ENCODE measurements at regions not wholly inside any gene's neighbourhood (a gene's known extent, or its start where the extent isn't known, plus 50 kb on each side); places are given as distances from the start of the nearest gene placed in this dataset.
"Not testable (repeated sequence)": the region's sequence is repeated elsewhere in the genome, so short reads cannot be mapped to it uniquely, and the experiment has no call there.

- no peak for DNase-seq (ENCODE audit: insufficient read length)
- no peak for FAIRE-seq
- TF ChIP-seq TAF1 (IDR thresholded peaks at IDR 0.05; ENCODE audit: borderline replicate concordance, low read depth, low read length) (no peak), POLR2AphosphoS5 (IDR thresholded peaks at IDR 0.05; ENCODE audit: low read depth, low read length) (no peak), POLR2A (IDR thresholded peaks at IDR 0.05; ENCODE audit: low read depth, low read length) (no peak)
Observed at GRCh38 chr6:81557811-81558210, 194.7 kb downstream of the TENT5A start.

- no peak for FAIRE-seq
Observed at GRCh38 chr6:81556551-81556950, 195.9 kb downstream of the TENT5A start.

GRCh38 chr6:81553216-81553615 lies 199.3 kb downstream of the TENT5A start:
- TF ChIP-seq TAF1 (IDR thresholded peaks at IDR 0.05; ENCODE audit: borderline replicate concordance, low read depth, low read length): no peak
- no peak for TF ChIP-seq POLR2A (IDR thresholded peaks at IDR 0.05; ENCODE audit: low read depth, low read length)
- TF ChIP-seq POLR2AphosphoS5 (IDR thresholded peaks at IDR 0.05; ENCODE audit: low read depth, low read length): no peak
- FAIRE-seq: no peak

More at GRCh38 chr6:81556551-81556950, 195.9 kb downstream of the TENT5A start:
- DNase-seq (ENCODE audit: insufficient read length): no peak
- TF ChIP-seq POLR2AphosphoS5 (IDR thresholded peaks at IDR 0.05; ENCODE audit: low read depth, low read length): no peak
- no peak for TF ChIP-seq POLR2A (IDR thresholded peaks at IDR 0.05; ENCODE audit: low read depth, low read length)
- TF ChIP-seq TAF1 (IDR thresholded peaks at IDR 0.05; ENCODE audit: borderline replicate concordance, low read depth, low read length): no peak

GRCh38 chr6:81552644-81553043 lies 199.8 kb downstream of the TENT5A start:
- no peak for TF ChIP-seq TAF1 (IDR thresholded peaks at IDR 0.05; ENCODE audit: borderline replicate concordance, low read depth, low read length)
- no peak for TF ChIP-seq POLR2A (IDR thresholded peaks at IDR 0.05; ENCODE audit: low read depth, low read length)
- TF ChIP-seq POLR2AphosphoS5 (IDR thresholded peaks at IDR 0.05; ENCODE audit: low read depth, low read length): no peak
- DNase-seq (ENCODE audit: insufficient read length) (no peak), FAIRE-seq (no peak)

More at GRCh38 chr6:81553216-81553615, 199.3 kb downstream of the TENT5A start:
- DNase-seq (ENCODE audit: insufficient read length): no peak

GRCh38 chr6:81547149-81547548 lies 205.3 kb downstream of the TENT5A start:
- DNase-seq (ENCODE audit: insufficient read length): no peak
- TF ChIP-seq TAF1 (IDR thresholded peaks at IDR 0.05; ENCODE audit: borderline replicate concordance, low read depth, low read length): no peak
- TF ChIP-seq POLR2A (IDR thresholded peaks at IDR 0.05; ENCODE audit: low read depth, low read length): no peak
- no peak for TF ChIP-seq POLR2AphosphoS5 (IDR thresholded peaks at IDR 0.05; ENCODE audit: low read depth, low read length)
- no peak for FAIRE-seq

GRCh38 chr6:81534934-81535465 lies 217.5 kb downstream of the TENT5A start:
- no peak for FAIRE-seq
- TF ChIP-seq TAF1 (IDR thresholded peaks at IDR 0.05; ENCODE audit: borderline replicate concordance, low read depth, low read length): no peak
- no peak for TF ChIP-seq POLR2A (IDR thresholded peaks at IDR 0.05; ENCODE audit: low read depth, low read length)
- TF ChIP-seq POLR2AphosphoS5 (IDR thresholded peaks at IDR 0.05; ENCODE audit: low read depth, low read length): no peak
- no peak for DNase-seq (ENCODE audit: insufficient read length)

- no peak for DNase-seq (ENCODE audit: insufficient read length)
- TF ChIP-seq POLR2A (IDR thresholded peaks at IDR 0.05; ENCODE audit: low read depth, low read length): no peak
- TF ChIP-seq TAF1 (IDR thresholded peaks at IDR 0.05; ENCODE audit: borderline replicate concordance, low read depth, low read length): no peak
- no peak for TF ChIP-seq POLR2AphosphoS5 (IDR thresholded peaks at IDR 0.05; ENCODE audit: low read depth, low read length)
- FAIRE-seq: peak; percentile 17
Observed at GRCh38 chr6:81531869-81532561, 220.5 kb downstream of the TENT5A start.

- DNase-seq (ENCODE audit: insufficient read length): no peak
- TF ChIP-seq POLR2A (IDR thresholded peaks at IDR 0.05; ENCODE audit: low read depth, low read length) (no peak), TAF1 (IDR thresholded peaks at IDR 0.05; ENCODE audit: borderline replicate concordance, low read depth, low read length) (no peak), POLR2AphosphoS5 (IDR thresholded peaks at IDR 0.05; ENCODE audit: low read depth, low read length) (no peak)
- FAIRE-seq: no peak
Observed at GRCh38 chr6:81517455-81517854, 235.0 kb downstream of the TENT5A start.

- FAIRE-seq: no peak
- DNase-seq (ENCODE audit: insufficient read length): no peak
Observed at GRCh38 chr6:81515562-81516453, 236.7 kb downstream of the TENT5A start.

GRCh38 chr6:81514195-81514594 lies 238.3 kb downstream of the TENT5A start:
- DNase-seq (ENCODE audit: insufficient read length); FAIRE-seq: not testable (repeated sequence)

More at GRCh38 chr6:81515562-81516453, 236.7 kb downstream of the TENT5A start:
- TF ChIP-seq TAF1 (IDR thresholded peaks at IDR 0.05; ENCODE audit: borderline replicate concordance, low read depth, low read length) (no peak), POLR2AphosphoS5 (IDR thresholded peaks at IDR 0.05; ENCODE audit: low read depth, low read length) (no peak), POLR2A (IDR thresholded peaks at IDR 0.05; ENCODE audit: low read depth, low read length) (no peak)

GRCh38 chr6:81511423-81511822 lies 241.1 kb downstream of the TENT5A start:
- no peak for FAIRE-seq
- no peak for DNase-seq (ENCODE audit: insufficient read length)
- TF ChIP-seq POLR2AphosphoS5 (IDR thresholded peaks at IDR 0.05; ENCODE audit: low read depth, low read length) (no peak), POLR2A (IDR thresholded peaks at IDR 0.05; ENCODE audit: low read depth, low read length) (no peak), TAF1 (IDR thresholded peaks at IDR 0.05; ENCODE audit: borderline replicate concordance, low read depth, low read length) (no peak)
